ENCODE measurements at regions not wholly inside any gene's neighbourhood (a gene's known extent, or its start where the extent isn't known, plus 50 kb on each side); places are given as distances from the start of the nearest gene placed in this dataset.

DNA sequence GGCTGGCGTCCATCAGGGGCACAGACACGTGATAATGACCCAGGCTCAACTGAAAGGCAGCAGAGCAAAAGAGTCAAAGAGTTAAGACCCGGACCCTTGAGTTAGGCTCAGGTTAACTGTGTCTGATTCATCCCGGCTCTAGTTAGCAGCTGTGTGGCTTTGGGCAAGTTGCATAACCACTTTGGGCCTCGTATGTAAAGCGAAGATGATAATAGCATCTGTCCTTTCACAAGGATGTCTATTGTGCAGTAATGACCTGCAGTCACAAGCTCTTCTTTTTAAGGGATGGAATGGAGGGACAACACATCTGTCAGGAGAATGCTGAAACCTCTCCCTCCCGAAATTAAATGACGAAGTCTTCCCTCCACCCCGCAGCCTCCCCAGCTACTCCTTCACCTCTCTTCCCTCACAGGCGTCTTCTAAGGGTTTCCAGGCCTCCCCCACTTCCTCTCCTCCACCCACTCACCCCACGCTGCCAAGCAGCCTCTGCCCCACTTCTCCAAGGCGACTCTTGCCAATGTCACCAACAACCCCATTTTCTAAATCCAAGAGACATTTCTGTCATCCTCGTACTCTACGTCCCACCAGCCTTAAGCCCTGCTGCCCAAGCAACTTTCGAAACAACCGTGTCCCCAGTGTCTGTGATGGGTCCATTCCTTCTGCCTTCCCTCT lies 135.1 kb upstream of the ID2 start:
- TF ChIP-seq, protein P1, sequence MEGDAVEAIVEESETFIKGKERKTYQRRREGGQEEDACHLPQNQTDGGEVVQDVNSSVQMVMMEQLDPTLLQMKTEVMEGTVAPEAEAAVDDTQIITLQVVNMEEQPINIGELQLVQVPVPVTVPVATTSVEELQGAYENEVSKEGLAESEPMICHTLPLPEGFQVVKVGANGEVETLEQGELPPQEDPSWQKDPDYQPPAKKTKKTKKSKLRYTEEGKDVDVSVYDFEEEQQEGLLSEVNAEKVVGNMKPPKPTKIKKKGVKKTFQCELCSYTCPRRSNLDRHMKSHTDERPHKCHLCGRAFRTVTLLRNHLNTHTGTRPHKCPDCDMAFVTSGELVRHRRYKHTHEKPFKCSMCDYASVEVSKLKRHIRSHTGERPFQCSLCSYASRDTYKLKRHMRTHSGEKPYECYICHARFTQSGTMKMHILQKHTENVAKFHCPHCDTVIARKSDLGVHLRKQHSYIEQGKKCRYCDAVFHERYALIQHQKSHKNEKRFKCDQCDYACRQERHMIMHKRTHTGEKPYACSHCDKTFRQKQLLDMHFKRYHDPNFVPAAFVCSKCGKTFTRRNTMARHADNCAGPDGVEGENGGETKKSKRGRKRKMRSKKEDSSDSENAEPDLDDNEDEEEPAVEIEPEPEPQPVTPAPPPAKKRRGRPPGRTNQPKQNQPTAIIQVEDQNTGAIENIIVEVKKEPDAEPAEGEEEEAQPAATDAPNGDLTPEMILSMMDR (IDR thresholded peaks at IDR 0.05 in 4 of 5, conservative IDR thresholded peaks at IDR 0.05 in 1 of 5), result no peak
- no peak for TF ChIP-seq POLR2A (IDR thresholded peaks at IDR 0.05)
